Adrenal gland (tissue), 9 donors: ENCODE measurements at regions not wholly inside any gene's neighbourhood (a gene's known extent, or its start where the extent isn't known, plus 50 kb on each side); places are given as distances from the start of the nearest gene placed in this dataset.

Experiments
- DNase-seq, 7 donors: peaks; one replicate each; pipeline ENCODE4 v3.0.0-alpha.2; 2019 to 2020
- H3K27ac ChIP-seq, 5 donors: fragments of 200-600 bp; sonication (generic) in 4 of 5; 1 replicate in 3 of 5; 2 replicates in 2 of 5; pipeline versions ENCODE4 v1.5.1 to v1.8.0; 2016 to 2020; ENCODE audit warnings: mild to moderate bottlenecking in 1 of 5
- H3K27me3 ChIP-seq: fragments of 200-600 bp; 2 replicates; pipeline ENCODE4 v1.8.0; 2021
- H3K36me3 ChIP-seq, 2 donors: fragments of 200-600 bp; replicated peaks in 1 of 2; 1 replicate in 1 of 2; 2 replicates in 1 of 2; pipeline versions ENCODE4 v1.5.1 to v1.8.0; 2018 to 2022
- H3K4me1 ChIP-seq, 2 donors: fragments of 200-600 bp; replicated peaks in 1 of 2; 1 replicate in 1 of 2; 2 replicates in 1 of 2; pipeline versions ENCODE4 v1.5.1 to v1.8.0; 2018 to 2021
- H3K4me3 ChIP-seq, 4 donors: fragments of 200-600 bp; sonication (generic) in 3 of 4; one replicate each; pipeline ENCODE4 v1.5.1; 2016 to 2018
- H3K9me3 ChIP-seq, 3 donors: fragments of 200-600 bp; sonication (generic) in 1 of 3; replicated peaks in 1 of 3; 1 replicate in 2 of 3; 2 replicates in 1 of 3; pipeline versions ENCODE4 v1.5.1 to v1.8.0; 2016 to 2021
- CTCF ChIP-seq, 6 experiments: fragments of 450-650 bp in 4 of 6; fragments of 200-600 bp in 2 of 6; sonication (generic) in 1 of 6; IDR thresholded peaks; 1 replicate in 5 of 6; 2 replicates in 1 of 6; pipeline versions ENCODE4 v1.5.1 to v1.8.0; 2016 to 2021; ENCODE audit warnings: antibody characterized with exemption in 6 of 6, mild to moderate bottlenecking in 2 of 6, moderate library complexity in 1 of 6
- POLR2A ChIP-seq, 2 donors: fragments of 450-650 bp; IDR thresholded peaks; one replicate each; pipeline ENCODE4 v1.6.1; 2017; ENCODE audit warnings: antibody characterized with exemption in 2 of 2, mild to moderate bottlenecking in 2 of 2, moderate library complexity in 1 of 2
- WGBS, 4 donors: extraction: QIAGEN DNeasy Blood & Tissue Kit in 2 of 4; methylation state at CpG; one replicate each; pipeline versions ENCODE4 v1.1.5 to v1.1.7; 2013 to 2017; 5-methylcytosine and 5-hydroxymethylcytosine counted together
- intact Hi-C, 2 donors: fragments of 100-400 bp; cut with DNase I; formaldehyde crosslinking; loops; one replicate each; pipeline versions ENCODE4 v1.14.1 to v1.15.0; 2022 to 2023
- donor health status: healthy with polysubstance abuse.
- donor health status: Bipolar disorder and iron deficiency.
- donor health status: DM: yes; HTN: yes; CAD: no.
- donor health status: DM: no; HTN: no; CAD: no.
- donor health status: DM: no; HTN: no; CAD: no.

- Histone ChIP-seq H3K36me3 (no peaks in the 10 kb centered on the region), H3K27me3 (no peaks in the 10 kb centered on the region), H3K4me3 (no peak overlapping the region), H3K9me3 (no peaks in the 10 kb centered on the region), H3K4me1 (peaks cover 36 to 60% of the 10 kb centered on the region in 2 donors), H3K27ac (peak overlapping the region; percentile 70 to 97 (median 90))
- no peak for TF ChIP-seq CTCF (IDR thresholded peaks at IDR 0.05)
- intact Hi-C loops: no loop called here
- DNase-seq: peak in 1 of 7 donors; percentile 9
- WGBS, 4 donors: 24 to 50% (median 47%) methylated on average over 5 of the region's 5 CpGs
Measured at GRCh38 chr17:77366206-77366557, 225.4 kb downstream of the SEC14L1 start.

- Histone ChIP-seq H3K27me3 (no peaks in the 10 kb centered on the region), H3K27ac (peak overlapping the region; percentile 70 to 97 (median 90)), H3K36me3 (no peaks in the 10 kb centered on the region), H3K4me1 (peaks cover 36 to 65% of the 10 kb centered on the region in 2 donors), H3K4me3 (no peak overlapping the region), H3K9me3 (no peaks in the 10 kb centered on the region)
- TF ChIP-seq CTCF (IDR thresholded peaks at IDR 0.05): peak in 1 of 6 experiments; percentile 32
- no peak for TF ChIP-seq POLR2A (IDR thresholded peaks at IDR 0.05)
- intact Hi-C loops: no loop called here
- DNase-seq: peak in 5 of 7 donors; percentile 65 to 77 (median 67)
- WGBS, 4 donors: 52 to 72% (median 58%) methylated on average over 8 of the region's 8 CpGs
Measured at GRCh38 chr17:77366558-77367245, 225.9 kb downstream of the SEC14L1 start.

- WGBS, 4 donors: 79 to 91% (median 84%) methylated on average over 13 of the region's 13 CpGs
- H3K9me3 ChIP-seq: no peaks in the 10 kb centered on the region
- intact Hi-C loops: no loop called here
- H3K36me3 ChIP-seq: no peaks in the 10 kb centered on the region
- no peak overlapping the region for H3K4me3 ChIP-seq
- no peaks in the 10 kb centered on the region for H3K27me3 ChIP-seq
- no peak for TF ChIP-seq CTCF (IDR thresholded peaks at IDR 0.05)
- no peak for TF ChIP-seq POLR2A (IDR thresholded peaks at IDR 0.05)
- H3K4me1 ChIP-seq: peaks cover 38 to 58% of the 10 kb centered on the region in 2 donors
- peak in 2 of 7 donors; percentile 9 to 14 for DNase-seq
- no peak overlapping the region for H3K27ac ChIP-seq
Measured at GRCh38 chr17:77369544-77369971, 228.8 kb downstream of the SEC14L1 start.

GRCh38 chr17:77370586-77370985 lies 229.8 kb downstream of the SEC14L1 start:
- WGBS, 4 donors: 70 to 73% (median 71%) methylated on average over 5 of the region's 5 CpGs
- no peaks in the 10 kb centered on the region for H3K27me3 ChIP-seq
- DNase-seq: peak in 2 of 7 donors; percentile 6 to 18
- H3K4me3 ChIP-seq: no peak overlapping the region
- peaks cover 39 to 58% of the 10 kb centered on the region in 2 donors for H3K4me1 ChIP-seq
- TF ChIP-seq POLR2A (IDR thresholded peaks at IDR 0.05) (no peak), CTCF (IDR thresholded peaks at IDR 0.05) (no peak)
- H3K27ac ChIP-seq: peak overlapping the region in 2 of 5 donors; percentile 9 to 99
- no peaks in the 10 kb centered on the region for H3K9me3 ChIP-seq
- no peaks in the 10 kb centered on the region for H3K36me3 ChIP-seq
- intact Hi-C loops: loop anchor here in 1 of 2 donors (5.0 kb wide), 2 partner anchors 38 to 57 kb away; no protein-coding TSS in a partner anchor
